Dedifferentiated amniotic fluid mesenchymal stem cell (primary cell): ENCODE measurements at regions not wholly inside any gene's neighbourhood (a gene's known extent, or its start where the extent isn't known, plus 50 kb on each side); places are given as distances from the start of the nearest gene placed in this dataset.
"Not testable (repeated sequence)": the region's sequence is repeated elsewhere in the genome, so short reads cannot be mapped to it uniquely, and the experiment has no call there.

Experiments
- DNase-seq: peaks from one replicate; pipeline ENCODE4 v3.0.0-alpha.2; 2016; ENCODE audit errors: extremely low spot score

DNA sequence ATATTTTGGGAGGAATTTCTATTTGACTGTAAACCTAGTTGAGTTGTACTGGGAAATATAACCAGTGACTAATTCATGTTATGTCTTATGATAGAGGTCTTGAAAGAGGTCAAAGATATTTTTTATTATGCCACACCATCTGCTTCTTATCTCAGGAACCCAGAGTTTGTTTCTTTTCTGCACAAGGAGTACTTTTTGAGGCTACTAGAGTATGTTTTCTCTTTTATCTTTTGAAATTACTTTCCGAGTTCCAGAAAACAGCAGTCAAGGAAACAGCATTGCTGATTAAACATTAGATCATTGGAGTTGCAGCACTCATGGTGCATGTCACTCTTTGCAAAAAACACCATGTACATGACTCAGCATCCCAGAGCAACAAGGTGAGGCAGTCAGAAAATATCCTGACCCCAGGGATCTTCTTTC lies 645.8 kb upstream of the NR2F2 start:
- peak; percentile 37 for DNase-seq

DNA sequence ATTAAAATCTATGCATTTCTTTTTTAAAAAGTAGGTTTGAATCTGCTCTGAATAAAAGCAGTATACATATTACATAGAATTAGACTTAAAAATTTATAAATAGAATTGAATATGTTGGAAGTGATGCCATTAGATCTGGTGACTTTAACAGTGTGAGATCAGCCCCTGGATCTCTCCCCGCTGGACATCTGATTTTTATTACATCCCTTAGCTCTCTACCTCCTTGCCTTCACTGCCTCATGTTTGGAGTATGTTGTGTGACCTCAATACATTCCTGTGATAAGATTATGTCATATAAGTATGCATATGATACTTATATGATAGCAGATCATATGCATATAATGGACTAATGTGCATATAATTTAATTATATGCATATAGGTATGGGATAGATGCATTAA lies 643.4 kb upstream of the NR2F2 start:
- DNase-seq = no peak

DNA sequence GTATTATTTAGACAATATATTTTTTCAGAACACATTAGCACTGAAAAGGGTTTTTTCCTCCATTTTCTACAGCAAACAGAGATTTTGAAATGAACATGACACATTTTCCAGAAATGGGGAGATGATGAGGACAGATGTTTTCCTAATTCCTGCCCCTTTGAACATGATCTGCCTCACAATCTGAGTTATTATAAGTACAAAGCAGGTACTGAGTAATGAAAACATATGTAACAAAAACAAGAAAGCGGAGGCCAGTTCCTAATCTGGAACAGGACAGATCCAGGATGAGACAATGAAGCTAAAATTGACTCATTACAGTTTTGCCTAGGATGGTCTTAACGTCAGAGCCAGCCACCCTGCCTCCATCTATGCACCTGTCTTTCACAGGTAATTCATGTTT lies 642.8 kb upstream of the NR2F2 start:
- no peak for DNase-seq

DNA sequence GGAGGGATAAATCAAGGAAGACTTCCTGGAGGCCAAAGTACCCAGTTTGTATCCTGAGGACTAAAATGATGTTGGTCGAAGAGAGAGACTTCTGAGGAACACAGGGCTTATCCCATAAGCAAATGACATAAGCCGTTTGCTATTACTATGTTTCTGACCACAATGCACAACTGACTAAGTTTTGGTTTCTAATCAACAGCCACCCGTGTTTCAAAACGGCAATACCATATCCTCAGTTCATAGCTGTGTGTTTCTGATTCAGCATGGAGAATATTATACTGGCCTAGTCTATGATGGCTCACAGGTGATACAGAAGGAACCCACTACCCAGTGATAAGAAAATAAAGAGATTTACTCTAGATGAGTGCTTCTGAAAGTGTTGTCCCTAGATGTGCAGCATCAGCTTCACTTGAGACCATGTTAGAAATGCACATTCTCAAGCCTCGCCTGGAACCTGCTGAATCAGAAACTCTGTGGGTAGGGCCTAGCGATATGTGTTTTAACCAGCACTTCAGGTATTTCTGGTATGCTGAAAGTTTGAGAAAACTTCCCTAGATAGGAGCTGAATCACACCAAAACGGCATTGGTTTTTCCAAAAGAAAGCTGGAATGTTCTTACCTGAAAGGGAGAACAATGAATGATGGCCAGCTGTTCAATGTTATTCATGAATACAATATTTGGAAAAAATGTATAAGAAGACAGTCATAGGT lies 639.7 kb upstream of the NR2F2 start:
- no peak for DNase-seq

DNA sequence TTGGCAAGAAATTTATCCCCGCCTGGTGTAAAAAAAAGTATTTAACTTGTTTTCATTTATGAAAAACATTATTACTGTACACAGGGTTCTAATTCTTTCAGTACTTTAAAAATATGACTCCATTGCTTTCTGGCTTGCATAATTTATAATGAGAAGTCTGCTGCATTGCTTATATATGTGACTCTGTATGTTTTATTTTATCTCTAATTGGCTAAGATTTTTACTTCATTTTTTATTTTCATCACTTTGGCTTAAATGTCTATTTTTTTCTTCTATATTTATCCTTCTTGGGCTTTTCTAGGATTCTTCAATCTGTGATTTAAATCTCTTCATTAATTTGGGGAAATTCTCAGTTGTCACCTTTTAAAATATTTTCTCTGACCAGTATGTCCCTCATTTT lies 636.6 kb upstream of the NR2F2 start:
- no peak for DNase-seq

DNA sequence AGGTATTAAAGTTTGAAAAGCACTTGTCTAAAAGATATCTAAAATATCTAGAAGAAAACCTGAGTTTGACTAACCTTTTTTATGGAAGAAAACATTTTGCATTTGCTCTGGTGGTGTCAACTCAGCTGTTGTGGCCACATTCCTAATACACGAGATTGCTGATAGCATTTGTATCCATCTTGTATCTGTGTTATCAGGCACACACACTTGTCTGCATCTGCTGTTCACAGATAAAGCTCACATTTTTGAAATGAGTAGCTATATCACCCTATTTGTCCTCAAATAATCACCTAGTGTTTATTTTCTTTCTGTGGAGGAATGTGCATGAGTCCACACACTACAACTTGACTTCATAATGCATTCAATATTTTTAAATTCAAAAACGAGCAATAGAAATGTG lies 632.3 kb upstream of the NR2F2 start:
- DNase-seq = no peak

DNA sequence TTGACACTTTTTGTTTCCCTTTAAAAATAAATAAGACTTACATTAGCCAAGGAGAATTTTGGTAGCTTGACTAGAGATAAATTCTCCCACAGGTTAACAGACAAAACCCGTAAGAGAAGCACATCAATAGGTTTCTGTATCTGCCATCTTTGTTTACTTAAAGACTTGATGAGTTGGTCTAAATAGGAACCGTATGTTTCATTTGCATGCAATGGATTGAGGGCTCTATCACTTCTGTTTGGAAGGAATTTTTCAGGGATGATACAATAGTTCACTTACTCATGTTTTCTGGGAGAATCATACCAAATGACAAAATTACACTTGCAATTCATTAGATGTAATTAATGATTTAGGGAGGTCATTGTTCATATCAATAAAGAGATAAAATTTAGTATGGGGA lies 631.5 kb upstream of the NR2F2 start:
- no peak for DNase-seq

DNA sequence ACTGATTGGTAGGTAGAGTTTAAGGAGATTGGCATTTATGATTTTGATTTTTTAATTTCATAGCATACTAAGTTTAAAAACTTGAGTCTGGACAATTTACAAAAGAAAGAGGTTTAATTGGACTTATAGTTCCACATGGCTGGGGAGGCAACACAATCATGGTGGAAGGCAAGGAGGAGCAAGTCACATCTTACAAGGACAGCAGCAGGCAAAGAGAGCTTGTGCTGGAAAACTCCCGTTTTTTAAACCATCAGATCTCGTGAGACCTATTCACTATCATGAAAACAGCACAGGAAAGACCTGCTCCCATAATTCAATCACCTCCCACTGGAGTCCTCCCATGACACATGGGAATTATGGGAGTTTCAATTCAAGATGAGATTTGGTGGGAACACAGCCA lies 630.9 kb upstream of the NR2F2 start:
- DNase-seq = no peak

DNA sequence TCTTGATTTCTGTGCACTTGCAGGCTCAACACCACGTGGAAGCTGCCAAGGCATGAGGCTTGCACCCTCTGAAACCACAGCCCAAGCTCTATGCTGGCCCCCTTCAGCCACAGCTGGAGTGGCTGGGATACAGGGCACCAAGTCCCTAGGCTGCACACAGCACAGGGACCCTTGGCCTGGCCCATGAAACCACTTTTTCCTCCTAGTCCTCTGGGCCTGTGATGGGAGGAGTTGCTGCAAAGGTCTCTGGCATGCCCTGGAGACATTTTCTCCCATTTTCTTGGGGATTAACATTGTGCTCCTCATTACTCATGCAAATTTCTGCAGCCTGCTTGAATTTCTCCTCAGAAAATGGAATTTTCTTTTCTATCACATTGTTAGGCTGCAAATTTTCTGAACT lies 629.8 kb upstream of the NR2F2 start:
- DNase-seq = not testable (repeated sequence)

DNA sequence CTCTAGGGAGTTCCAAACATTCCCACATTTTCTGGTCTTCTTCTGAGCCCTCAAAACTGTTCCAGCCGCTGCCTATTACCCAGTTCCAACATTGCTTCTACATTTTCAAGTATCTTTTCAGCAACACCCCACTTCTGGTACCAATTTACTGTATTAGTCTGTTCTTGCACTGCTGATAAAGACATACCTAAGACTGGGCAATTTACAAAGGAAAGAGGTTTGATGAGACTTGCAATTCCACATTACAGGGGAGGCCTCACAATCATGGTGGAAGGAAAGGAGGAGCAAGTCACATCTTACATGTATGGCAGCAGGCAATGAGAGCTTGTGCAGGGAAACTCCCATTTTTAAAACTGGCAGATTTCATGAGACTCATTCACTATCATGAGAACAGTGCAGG lies 629.1 kb upstream of the NR2F2 start:
- DNase-seq = no peak

DNA sequence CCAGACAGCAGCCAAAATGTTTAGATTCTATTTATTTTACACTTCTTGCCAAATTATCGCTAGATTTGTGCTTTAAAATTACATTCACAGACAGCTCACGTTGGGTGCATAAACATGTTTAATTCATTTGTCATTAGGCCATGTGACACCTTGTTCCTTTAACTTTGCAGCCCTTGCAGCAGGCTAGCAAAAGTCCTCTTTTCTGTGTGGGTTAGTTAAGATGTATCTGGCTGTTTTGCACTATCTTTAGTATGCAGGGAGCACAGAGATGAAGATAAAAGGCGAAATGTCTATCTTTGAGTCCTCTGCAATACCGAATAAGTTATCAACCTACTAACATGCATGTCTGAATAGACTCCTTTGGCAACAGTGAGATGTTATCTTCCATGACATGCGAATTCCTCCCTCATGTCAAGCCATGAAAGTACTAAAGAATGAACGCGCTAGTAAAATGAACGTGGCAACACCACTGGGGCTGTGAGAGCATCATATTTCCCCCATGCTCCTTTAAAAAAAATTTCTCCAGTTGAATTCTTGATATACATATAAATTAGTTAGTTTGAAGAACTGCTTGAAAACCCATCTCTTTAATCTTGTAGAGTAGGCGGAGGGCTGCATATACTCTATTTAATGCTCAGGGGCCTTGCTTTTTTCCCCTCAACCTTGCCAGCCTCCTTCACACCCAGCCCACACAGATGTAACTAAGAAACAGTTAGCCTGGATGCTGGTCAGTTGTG lies 620.4 kb upstream of the NR2F2 start:
- DNase-seq = no peak

DNA sequence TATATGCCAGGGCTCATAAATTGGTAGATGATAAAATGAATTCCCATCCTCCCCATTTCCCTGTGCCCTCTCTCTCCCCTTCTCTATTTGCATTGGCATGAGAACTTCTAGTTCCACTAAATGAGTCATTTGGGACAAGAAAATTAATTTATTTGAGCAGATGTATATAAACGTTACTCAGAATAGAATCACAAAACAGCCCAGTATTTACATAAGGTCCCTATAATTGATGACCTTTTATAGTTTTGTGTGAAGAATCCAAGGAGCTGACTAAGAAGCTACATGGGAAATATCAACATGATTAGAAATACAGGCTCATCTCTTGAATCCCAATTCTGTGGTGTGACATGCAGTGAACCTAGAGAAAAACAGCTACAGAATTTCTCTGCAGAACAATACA lies 617.7 kb upstream of the NR2F2 start:
- no peak for DNase-seq

DNA sequence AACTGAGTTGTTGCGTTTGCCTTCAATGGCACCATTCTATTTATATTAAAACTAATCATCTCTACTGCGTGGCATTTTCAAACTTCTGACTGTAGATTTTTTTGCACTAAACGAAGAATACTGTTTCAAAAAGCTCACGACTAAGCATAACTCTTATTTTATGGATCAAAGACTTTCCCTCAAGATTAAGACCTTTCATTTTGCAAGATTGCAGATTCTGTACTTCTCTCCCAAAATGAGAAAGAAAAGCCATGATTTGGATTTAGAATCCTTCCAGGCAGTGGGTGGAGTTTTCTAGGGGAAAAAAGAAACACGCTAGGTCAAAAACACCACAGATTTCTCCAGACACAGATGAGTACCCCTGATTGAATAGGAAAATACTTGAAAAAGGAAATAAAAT lies 617.2 kb upstream of the NR2F2 start:
- DNase-seq = no peak

DNA sequence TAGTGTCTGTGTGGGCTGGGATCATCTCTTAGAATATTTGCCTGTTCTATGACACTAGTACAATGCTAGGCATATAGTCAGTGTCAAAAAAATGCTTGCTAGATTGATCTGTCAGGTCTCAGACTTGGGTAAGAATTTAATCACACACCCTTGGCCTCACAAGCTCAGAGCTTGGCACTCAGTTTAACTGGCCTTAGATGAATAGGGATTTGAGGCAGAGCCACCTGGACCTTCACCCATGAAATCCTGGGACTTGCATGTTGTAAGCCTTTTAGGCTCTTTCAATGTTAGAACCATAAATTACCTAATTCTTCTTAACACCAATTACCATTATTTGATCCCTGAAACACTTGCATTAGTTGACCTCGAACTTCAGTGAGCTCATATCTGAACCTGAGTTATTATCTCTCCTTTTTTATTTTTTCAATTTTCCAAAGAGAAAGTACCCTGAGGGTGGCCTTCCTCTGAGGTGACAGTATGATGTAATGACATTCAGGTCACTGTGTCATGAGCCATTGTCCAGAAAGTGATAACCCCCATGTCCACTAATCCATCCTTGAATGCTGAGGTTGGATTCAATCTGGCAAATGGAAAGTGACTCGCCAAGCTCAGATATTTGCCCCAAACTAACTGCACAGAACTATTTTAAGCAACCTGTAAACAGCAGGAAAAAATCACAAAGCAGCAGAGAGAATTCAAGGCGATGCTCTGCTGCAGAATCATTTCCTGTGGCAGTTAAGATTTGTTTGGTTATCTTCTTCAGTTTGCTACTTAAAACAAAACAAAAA lies 615.2 kb upstream of the NR2F2 start:
- no peak for DNase-seq

DNA sequence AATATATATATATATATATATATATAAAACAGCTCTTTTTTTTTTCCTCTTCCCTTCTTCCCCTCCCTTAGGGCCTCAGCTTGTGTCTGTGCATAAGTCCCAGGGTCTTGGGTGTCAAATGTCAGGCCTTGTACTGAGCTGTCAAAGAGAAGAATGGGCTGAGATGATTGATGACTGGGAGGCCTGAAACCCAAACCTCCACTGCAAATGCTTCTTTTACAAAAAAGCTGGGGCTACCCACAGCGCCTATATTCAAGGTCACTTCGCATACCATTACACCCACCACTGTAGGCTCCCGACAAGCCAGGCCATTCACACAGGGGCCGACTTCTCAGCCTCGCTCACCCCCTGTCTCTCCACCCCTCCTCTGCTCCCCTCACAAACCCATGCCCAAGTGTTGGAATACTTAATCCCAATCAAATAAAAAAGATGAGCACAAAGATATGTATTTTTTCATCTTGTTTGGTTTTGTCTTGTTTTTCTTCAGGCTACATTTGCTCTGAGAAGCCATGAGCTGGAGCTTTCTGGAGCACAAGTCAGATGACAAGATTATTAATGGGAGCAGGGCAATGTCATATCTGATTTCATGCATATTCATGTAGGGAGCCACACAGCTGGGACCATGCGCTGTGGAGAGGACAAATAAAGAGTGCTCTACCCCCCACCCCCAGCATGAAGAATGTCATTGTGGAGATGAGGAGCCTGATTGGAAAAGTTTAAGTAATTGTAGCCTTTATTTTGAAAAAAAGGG lies 614.4 kb upstream of the NR2F2 start:
- DNase-seq = no peak

DNA sequence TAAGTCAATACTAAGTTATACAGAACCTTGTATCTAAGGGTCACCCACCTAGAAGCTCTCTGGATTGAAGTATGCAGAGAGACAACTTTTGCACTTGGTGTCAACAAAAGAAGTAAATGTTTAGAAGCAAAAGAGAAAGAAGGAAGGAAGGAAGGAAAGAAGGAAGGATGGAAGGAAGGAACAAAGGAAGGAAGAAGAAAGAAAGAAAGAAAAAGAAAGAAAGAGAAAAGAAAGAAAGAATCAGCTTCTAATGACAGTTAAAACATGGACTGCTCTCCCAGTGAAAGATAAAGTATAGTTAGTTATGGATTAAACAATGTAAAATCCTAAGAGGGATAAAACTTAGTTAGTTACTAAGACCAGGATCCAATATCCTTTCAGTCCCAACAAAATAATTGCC lies 613.8 kb upstream of the NR2F2 start:
- DNase-seq = no peak

DNA sequence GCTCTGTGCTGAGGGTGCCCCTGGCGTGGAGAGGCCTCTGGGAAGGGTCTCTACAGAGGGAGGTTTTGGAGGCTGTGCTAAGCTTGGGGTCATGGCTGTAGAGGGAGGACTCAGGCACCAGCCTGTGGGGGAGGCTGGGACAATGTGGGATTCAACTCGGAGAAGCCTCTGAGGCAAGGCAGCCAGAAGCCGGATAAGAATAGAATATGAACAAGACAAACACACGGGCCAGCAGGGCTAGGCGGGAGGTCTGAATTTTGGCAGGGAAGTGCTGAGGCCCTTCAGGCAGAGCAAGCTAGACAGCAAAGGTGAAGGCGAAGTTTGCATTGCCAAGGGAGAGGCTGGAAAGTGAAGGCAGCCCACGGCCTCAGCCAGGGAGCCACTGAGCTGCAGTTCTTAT lies 612.1 kb upstream of the NR2F2 start:
- DNase-seq = no peak

DNA sequence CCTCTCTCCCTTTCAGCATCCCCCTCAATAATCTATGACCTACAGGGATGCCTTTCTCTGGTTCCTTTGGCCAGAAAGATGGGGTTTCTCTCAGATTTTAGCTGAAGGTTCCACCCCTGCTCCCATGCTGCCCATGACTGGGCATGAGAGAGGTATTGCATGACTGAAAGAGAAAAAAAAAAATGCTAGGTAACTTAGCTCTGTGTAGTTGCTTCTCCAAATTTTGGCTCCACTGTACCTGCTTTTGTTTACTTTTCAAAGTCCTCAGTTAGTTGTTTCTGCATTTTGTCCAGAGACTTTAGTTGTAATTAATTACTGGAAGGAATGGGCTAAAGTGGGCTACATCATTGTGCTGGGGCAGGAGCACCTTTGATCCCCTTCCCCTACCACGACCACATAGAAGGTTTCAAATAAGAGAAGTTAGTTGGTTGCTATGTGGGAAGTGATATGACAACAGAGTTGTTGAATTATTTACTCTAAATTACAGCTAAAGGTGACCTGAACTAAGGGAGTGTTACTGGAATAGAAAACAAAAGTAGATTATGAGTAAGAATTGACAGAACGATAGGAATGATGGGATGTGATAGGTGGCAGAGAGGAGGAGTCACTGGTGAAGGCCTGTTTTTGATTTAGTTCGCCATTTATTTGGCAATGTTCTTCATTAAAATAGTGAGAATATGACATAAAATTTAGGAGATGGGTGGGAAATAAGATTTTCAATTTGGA lies 605.4 kb upstream of the NR2F2 start:
- DNase-seq = no peak

DNA sequence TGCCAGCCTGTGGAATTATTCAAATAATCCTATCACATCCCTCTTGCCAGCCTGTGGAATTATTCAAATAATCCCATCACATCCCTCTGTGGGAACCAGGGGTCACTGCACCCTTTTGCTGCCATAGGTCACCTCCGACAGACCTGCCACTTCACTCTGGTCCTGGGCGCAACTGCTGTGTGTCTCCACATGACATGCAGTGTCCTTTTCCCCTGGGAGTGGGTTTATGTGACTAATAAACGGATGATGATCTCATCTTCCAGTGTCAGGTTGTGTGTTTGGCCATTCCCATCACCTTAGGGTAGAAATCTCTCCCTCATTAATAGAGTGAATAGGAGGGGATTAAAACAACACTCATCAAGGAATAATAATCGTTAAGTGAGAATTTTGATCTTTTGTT lies 603.6 kb upstream of the NR2F2 start:
- DNase-seq = no peak

DNA sequence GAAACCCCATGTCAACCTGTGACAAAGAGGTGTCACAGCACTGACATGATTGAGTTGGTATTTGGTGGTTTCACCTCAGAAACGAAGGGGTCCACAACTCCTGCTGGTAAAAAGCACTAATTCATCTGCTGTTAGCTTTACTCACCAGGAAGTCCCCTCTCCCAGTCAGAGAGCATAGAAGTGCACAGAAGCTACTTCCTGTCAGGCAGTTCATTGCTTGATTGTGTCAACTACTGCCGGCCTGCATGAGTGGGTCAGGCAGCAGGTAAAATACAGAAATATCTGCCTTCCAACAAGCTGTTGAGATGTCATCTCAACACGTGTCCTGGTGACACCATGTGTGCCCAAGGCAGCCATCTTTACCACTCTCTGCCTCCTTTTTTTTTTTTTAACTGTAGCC lies 596.6 kb upstream of the NR2F2 start:
- DNase-seq = no peak
